H1 (cell line): ENCODE measurements at regions not wholly inside any gene's neighbourhood (a gene's known extent, or its start where the extent isn't known, plus 50 kb on each side); places are given as distances from the start of the nearest gene placed in this dataset.
A peak's percentile ranks its signal among the peaks of the same experiment; 100 is the strongest.

Source experiments
- BCL11A ChIP-seq, 2 experiments: IDR thresholded peaks; one replicate each; pipeline ENCODE4 v1.6.1; 2011; ENCODE audit warnings: low read depth in 2 of 2, low read length in 2 of 2, mild to moderate bottlenecking in 2 of 2
- CREB1 ChIP-seq: IDR thresholded peaks from 2 replicates; pipeline ENCODE4 v1.6.1; 2012; ENCODE audit warnings: inconsistent platforms
- EGR1 ChIP-seq: IDR thresholded peaks from 2 replicates; pipeline ENCODE4 v1.6.1; 2011; ENCODE audit warnings: low read depth, low read length, borderline replicate concordance
- GABPA ChIP-seq: IDR thresholded peaks from 2 replicates; pipeline ENCODE4 v1.6.1; 2011; ENCODE audit warnings: mild to moderate bottlenecking, low read length, moderate library complexity, borderline replicate concordance; ENCODE audit not compliant: insufficient read depth
- JUND ChIP-seq: IDR thresholded peaks from 2 replicates; pipeline ENCODE4 v1.6.1; 2011; ENCODE audit warnings: mild to moderate bottlenecking, improper control_type of control experiment, low read length
- RFX5 ChIP-seq: IDR thresholded peaks from 2 replicates; pipeline ENCODE4 v1.6.1; 2011; ENCODE audit warnings: low read depth, low read length, improper control_type of control experiment, borderline replicate concordance
- SAP30 ChIP-seq: fragments of 300-600 bp; sonication (generic); IDR thresholded peaks from 2 replicates; pipeline ENCODE4 v1.7.1; 2012; ENCODE audit warnings: low read length, moderate library complexity, mild to moderate bottlenecking, inconsistent platforms; ENCODE audit not compliant: insufficient read depth, insufficient replicate concordance
- SRF ChIP-seq: IDR thresholded peaks from 2 replicates; pipeline ENCODE4 v1.6.1; 2011; ENCODE audit warnings: mild to moderate bottlenecking, low read depth, low read length, moderate library complexity
- TAF1 ChIP-seq: IDR thresholded peaks from 2 replicates; pipeline ENCODE4 v1.6.1; 2011; ENCODE audit warnings: mild to moderate bottlenecking, low read depth, low read length
- YY1 ChIP-seq: IDR thresholded peaks from 2 replicates; pipeline ENCODE4 v1.6.1; 2011; ENCODE audit warnings: low read depth, mild to moderate bottlenecking, low read length
- TF ChIP-seq, protein P1 (sequence below), 3 experiments: IDR thresholded peaks; 1 replicate in 2 of 3; 2 replicates in 1 of 3; pipeline versions ENCODE4 v1.5.1 to v1.6.1; 2011; ENCODE audit warnings: low read length in 3 of 3, mild to moderate bottlenecking in 3 of 3, inconsistent platforms in 2 of 3, low read depth in 1 of 3, moderate library complexity in 1 of 3; ENCODE audit not compliant: insufficient read depth in 1 of 3; ENCODE audit errors: control extremely low read depth in 1 of 3

DNA sequence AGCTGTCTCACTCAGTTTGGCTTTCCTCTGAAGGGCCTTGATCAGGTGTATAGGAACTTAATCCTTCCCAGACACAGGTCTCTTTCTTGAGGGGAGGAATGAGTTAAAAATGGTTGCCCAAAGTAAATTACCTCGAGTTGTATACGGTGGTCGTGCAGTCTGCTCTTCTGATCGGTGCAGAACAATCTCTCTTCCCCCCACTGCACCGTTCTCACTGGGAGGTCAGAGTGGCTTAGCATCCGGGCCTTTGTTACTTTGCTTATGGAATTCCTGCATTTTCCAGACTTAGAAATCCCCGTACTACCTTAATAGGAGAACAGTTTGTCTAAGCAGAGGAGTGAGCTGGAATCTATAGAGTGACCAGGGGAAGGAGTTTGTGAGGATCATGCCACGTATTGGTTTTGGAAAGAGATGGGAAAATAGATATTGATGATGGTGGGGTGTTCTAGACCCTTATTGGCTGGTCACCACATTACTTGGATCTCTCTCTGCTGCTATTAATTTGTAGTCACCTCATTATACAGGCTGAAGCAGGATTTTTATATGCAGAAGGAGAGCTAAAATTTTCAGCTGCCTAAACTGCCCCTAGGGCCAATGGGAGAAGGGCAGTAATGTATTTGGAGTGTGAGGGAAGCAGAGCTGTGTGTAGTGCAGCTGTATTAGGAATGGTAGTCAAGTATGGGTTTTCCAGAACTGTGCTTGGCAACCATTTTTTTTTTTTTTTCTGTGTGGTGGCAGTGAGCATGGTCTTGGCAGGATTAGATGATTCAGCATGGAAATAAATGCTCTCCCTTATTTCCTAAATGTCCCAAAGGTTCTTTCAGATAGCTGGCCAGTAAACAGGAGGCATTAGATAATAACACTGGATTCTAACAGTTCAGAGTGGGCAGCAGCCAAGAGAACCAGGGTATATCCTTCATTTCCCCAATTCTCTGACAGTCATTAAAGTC lies 81.5 kb downstream of the NDUFS5 start (continued):
- TF ChIP-seq, protein P1, sequence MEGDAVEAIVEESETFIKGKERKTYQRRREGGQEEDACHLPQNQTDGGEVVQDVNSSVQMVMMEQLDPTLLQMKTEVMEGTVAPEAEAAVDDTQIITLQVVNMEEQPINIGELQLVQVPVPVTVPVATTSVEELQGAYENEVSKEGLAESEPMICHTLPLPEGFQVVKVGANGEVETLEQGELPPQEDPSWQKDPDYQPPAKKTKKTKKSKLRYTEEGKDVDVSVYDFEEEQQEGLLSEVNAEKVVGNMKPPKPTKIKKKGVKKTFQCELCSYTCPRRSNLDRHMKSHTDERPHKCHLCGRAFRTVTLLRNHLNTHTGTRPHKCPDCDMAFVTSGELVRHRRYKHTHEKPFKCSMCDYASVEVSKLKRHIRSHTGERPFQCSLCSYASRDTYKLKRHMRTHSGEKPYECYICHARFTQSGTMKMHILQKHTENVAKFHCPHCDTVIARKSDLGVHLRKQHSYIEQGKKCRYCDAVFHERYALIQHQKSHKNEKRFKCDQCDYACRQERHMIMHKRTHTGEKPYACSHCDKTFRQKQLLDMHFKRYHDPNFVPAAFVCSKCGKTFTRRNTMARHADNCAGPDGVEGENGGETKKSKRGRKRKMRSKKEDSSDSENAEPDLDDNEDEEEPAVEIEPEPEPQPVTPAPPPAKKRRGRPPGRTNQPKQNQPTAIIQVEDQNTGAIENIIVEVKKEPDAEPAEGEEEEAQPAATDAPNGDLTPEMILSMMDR (IDR thresholded peaks at IDR 0.05; ENCODE audit: control extremely low read depth in 1 of 3, insufficient read depth in 1 of 3, low read depth in 1 of 3, low read length in 3 of 3): no peak
- TF ChIP-seq JUND: no peak
- no peak for TF ChIP-seq GABPA
- TF ChIP-seq CREB1: no peak
- no peak for TF ChIP-seq TAF1
- TF ChIP-seq RFX5: no peak
- TF ChIP-seq SAP30: no peak
- TF ChIP-seq YY1: 0 out of 2 replicates have a peak, but pooled peaks have one; percentile 43
- TF ChIP-seq EGR1: no peak
- no peak for TF ChIP-seq BCL11A (IDR thresholded peaks at IDR 0.05; ENCODE audit: low read depth in 2 of 2, low read length in 2 of 2)
- peak; percentile 23; the same call in 1 of the 2 replicates for TF ChIP-seq SRF
- TF ChIP-seq, all 59 proteins: peak for 7
